Lower lobe of right lung (tissue), 2 donors: ENCODE measurements at regions not wholly inside any gene's neighbourhood (a gene's known extent, or its start where the extent isn't known, plus 50 kb on each side); places are given as distances from the start of the nearest gene placed in this dataset.
"Not testable (repeated sequence)": the region's sequence is repeated elsewhere in the genome, so short reads cannot be mapped to it uniquely, and the experiment has no call there.

Experiments
- ATAC-seq, 2 donors: fragments of 200-7000 bp; cut with Tn5 transposase; one replicate each; pipeline ENCODE4 v1.9.1; 2020 to 2022; ENCODE audit warnings: mild to moderate bottlenecking in 2 of 2, moderate library complexity in 2 of 2
- DNase-seq: peaks from one replicate; pipeline ENCODE4 v3.0.0-alpha.2; 2020
- H3K27ac ChIP-seq: fragments of 200-600 bp; one replicate; pipeline ENCODE4 v1.8.0; 2022
- H3K27me3 ChIP-seq: fragments of 200-600 bp; one replicate; pipeline ENCODE4 v1.8.0; 2022; ENCODE audit warnings: low read depth
- H3K36me3 ChIP-seq: fragments of 200-600 bp; one replicate; pipeline ENCODE4 v1.8.0; 2022; ENCODE audit warnings: mild to moderate bottlenecking
- H3K4me1 ChIP-seq: fragments of 200-600 bp; one replicate; pipeline ENCODE4 v1.8.0; 2022
- H3K4me3 ChIP-seq: fragments of 200-600 bp; one replicate; pipeline ENCODE4 v1.8.0; 2022; ENCODE audit warnings: mild to moderate bottlenecking
- H3K9me3 ChIP-seq: fragments of 200-600 bp; one replicate; pipeline ENCODE4 v1.8.0; 2022
- CTCF ChIP-seq: fragments of 200-600 bp; IDR thresholded peaks from one replicate; pipeline ENCODE4 v1.8.0; 2022; ENCODE audit warnings: antibody characterized with exemption, mild to moderate bottlenecking
- intact Hi-C: fragments of 100-400 bp; cut with DNase I; formaldehyde crosslinking; loops from one replicate; pipeline ENCODE4 v1.11.0; 2022
- donor health status: DM: no; HTN: yes; CAD: no; lungs with severe emphysema.

DNA sequence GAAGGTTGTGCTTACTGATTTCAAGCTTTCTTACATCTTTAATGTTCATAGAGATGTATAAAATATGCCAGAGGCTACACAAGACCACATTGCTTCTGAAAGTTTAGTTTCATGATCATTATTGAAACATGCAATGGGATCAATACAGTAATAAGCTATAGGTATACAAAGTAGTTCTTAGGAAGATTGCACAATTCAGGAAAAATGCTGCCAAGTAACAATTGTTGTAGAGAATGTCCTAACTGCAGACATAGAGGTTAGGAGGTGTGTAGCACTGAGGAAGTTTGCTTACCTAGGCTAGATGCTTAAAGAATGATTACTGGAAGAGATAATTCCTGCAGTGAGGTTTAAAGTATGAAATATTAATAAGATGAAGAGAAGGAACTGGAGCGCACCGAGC is 259.5 kb upstream of the CYRIA start:
- no peaks in the 10 kb centered on the region for H3K9me3 ChIP-seq
- intact Hi-C loops = no loop called here
- no peak overlapping the region for H3K27ac ChIP-seq
- ATAC-seq = no peak
- H3K4me1 ChIP-seq = no peaks in the 10 kb centered on the region
- no peaks in the 10 kb centered on the region for H3K27me3 ChIP-seq
- no peak for DNase-seq
- TF ChIP-seq CTCF = no peak
- no peak overlapping the region for H3K4me3 ChIP-seq
- H3K36me3 ChIP-seq = no peaks in the 10 kb centered on the region

GRCh38 chr2:16915341-16915755 is 249.7 kb upstream of the CYRIA start:
- H3K27ac ChIP-seq, H3K36me3 ChIP-seq, intact Hi-C loops, H3K4me3 ChIP-seq, H3K4me1 ChIP-seq, DNase-seq, H3K27me3 ChIP-seq, H3K9me3 ChIP-seq: not testable (repeated sequence)
- ATAC-seq = peak; percentile 42 to 53

GRCh38 chr2:16911746-16912145 is 246.1 kb upstream of the CYRIA start:
- Histone ChIP-seq H3K4me3 (no peak overlapping the region), H3K9me3 (no peaks in the 10 kb centered on the region), H3K27me3 (no peaks in the 10 kb centered on the region), H3K4me1 (no peaks in the 10 kb centered on the region), H3K27ac (no peak overlapping the region), H3K36me3 (no peaks in the 10 kb centered on the region)
- intact Hi-C loops = no loop called here
- ATAC-seq (no peak), DNase-seq (no peak)
- no peak for TF ChIP-seq CTCF

GRCh38 chr2:16908656-16909055 is 243.0 kb upstream of the CYRIA start:
- Histone ChIP-seq H3K4me1 (no peaks in the 10 kb centered on the region), H3K4me3 (no peak overlapping the region), H3K27ac (no peak overlapping the region), H3K9me3 (no peaks in the 10 kb centered on the region), H3K36me3 (no peaks in the 10 kb centered on the region), H3K27me3 (no peaks in the 10 kb centered on the region)
- intact Hi-C loops = no loop called here
- no peak for ATAC-seq
- DNase-seq = no peak
- no peak for TF ChIP-seq CTCF

DNA sequence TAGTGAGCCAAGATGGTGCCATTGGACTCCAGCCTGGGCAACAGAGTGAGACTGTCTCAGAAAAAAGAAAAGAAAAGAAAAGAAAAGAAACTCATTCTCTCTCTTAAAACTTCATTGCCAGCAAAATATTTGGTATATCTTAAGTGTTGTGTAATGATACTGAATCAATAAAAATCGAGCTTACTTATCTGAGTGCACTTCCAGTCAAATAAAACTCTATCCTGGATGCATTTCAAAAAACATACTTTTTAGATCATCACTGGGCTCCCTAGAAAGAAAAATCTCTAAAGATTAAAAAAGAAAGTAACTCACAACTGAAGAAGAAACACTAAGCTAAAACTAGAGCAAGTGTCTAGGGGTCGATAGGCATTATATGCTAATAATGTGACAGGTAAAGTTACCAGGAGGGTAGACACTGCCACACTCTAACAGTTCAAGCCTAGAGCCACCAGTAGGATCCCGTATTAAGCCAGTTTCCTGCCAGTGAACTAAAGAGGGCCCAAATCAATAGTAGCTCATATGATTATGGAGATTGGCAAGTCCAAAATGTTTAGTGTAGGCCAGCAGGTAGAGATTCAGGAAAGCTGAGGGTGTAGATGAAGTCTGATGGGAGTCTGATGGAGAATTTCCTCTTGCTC is 242.1 kb upstream of the CYRIA start:
- H3K4me1 ChIP-seq = no peaks in the 10 kb centered on the region
- no peak for TF ChIP-seq CTCF
- no peak overlapping the region for H3K4me3 ChIP-seq
- intact Hi-C loops = no loop called here
- ATAC-seq (no peak), DNase-seq (no peak)
- no peak overlapping the region for H3K27ac ChIP-seq
- no peaks in the 10 kb centered on the region for H3K9me3 ChIP-seq
- no peaks in the 10 kb centered on the region for H3K27me3 ChIP-seq
- no peaks in the 10 kb centered on the region for H3K36me3 ChIP-seq

DNA sequence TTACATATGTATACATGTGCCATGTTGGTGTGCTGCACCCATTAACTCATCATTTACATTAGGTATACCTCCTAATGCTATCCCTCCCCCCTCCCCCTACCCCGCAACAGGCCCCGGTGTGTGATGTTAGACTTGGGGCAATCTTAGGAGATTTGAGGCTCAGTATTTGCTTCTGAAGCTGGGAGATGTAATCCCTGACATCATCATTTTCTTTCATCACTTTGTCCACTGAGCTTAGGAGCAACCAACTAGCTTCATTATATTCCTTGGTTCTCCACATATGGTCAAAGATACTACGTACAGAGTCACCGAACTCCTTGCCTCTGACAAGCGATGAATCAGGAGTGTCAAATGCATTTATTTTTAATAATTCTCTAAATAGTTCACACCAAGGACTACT is 239.7 kb upstream of the CYRIA start:
- H3K4me1 ChIP-seq, H3K9me3 ChIP-seq, H3K4me3 ChIP-seq, intact Hi-C loops, DNase-seq, H3K36me3 ChIP-seq, ATAC-seq, H3K27me3 ChIP-seq, H3K27ac ChIP-seq: not testable (repeated sequence)
